NAMALWA (cell line): ENCODE measurements at regions not wholly inside any gene's neighbourhood (a gene's known extent, or its start where the extent isn't known, plus 50 kb on each side); places are given as distances from the start of the nearest gene placed in this dataset.
"Not testable (repeated sequence)": the region's sequence is repeated elsewhere in the genome, so short reads cannot be mapped to it uniquely, and the experiment has no call there.

Experiments used
- DNase-seq: peaks from one replicate; pipeline ENCODE4 v3.0.0-alpha.2; 2015; ENCODE audit warnings: low spot score

DNA sequence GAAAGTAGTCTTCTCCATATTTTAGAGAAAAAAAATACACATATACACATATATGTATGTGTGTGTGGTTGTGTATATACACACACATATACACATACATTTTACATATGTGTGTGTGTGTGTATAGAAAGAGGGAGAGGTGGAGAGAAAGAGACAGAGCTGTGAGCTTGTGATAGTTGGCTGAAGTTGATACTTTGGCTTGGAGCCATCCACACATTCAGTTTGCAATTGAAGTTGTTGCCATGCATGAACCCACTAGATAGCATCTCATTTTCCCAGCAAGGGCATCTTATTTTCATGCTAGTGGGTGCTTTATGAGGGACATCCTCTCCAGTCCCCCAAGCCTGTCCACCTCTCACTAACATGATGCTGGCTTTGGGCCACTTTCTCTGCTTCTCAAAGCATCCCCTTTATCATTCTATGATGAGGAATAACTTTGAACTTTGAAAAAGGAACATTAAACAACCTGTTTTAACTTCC is 228.6 kb downstream of the ZNF621 start:
- no peak for DNase-seq

DNA sequence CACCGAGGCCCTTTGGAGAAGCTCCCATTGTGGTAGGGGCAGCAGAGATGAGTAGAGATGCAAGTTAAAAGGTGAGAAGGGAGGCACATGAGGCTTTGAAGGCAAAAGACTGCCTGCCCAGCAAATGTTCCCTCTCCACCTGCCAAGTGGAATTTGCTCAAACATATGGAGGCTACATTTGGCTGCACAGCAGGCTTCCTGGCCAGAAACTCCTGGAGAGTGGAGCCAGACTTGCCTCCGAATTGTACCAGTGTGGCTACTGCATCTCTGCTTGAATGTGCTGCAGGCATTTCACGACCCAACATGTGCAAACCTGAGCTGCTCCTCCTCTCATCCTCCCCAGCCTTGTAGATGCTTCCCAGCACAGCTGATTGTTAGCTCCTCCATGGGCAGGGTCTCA is 229.2 kb downstream of the ZNF621 start:
- DNase-seq = no peak

DNA sequence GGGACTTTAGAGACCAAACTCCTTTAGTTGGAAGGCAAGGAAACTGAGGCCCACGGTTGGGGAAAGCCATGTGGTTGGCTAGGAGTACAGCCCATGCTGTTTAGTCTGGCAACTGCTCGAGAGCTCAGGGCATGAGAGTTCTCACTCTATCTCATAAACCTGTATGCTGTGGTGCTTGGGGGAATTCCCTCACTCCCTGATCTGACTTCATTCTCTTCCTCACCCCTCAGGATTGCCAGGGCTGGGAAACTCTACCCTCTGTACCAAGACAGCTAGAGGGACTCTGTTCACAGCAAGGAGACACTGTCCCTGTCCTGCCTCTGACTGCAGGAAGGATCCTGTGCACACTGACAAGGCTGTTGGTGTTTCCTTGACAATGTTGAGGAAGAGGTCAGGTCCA is 230.2 kb downstream of the ZNF621 start:
- DNase-seq = no peak

DNA sequence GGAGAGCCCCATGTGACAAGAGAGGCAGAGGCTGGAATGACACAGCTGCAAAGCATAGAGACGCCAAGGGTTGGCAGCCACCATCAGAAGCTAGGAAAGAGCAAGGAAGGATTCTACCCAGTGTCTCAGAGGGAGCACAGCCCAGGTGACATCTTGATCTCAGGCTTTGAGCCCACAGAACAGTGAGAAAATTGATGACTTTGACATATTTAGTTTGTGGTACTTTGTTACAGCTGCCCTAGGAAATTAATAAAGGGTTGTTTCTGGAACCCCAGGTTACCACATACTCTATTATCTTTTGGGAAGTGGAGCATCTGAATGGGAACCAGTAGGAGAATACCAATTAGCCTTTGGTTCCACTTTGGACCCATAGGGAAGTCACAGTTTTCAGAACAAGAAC is 231.7 kb downstream of the ZNF621 start:
- DNase-seq = no peak

DNA sequence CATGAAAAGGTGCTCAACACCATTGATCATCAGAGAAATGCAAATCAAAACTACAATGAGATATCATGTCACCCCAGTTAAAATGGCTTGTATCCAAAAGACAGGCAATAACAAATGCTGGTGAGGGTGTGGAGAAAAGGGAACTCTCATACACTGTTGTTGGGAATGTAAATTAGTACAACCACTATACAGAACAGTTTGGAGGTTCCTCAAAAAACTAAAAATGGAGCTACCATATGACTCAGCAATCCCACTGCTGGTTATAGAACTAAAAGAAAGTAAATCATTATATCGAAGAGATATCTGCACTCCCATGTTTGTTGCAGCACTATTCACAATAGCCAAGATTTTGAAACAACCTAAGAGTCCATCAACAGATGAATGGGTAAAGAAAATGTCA is 238.0 kb downstream of the ZNF621 start:
- not testable (repeated sequence) for DNase-seq

DNA sequence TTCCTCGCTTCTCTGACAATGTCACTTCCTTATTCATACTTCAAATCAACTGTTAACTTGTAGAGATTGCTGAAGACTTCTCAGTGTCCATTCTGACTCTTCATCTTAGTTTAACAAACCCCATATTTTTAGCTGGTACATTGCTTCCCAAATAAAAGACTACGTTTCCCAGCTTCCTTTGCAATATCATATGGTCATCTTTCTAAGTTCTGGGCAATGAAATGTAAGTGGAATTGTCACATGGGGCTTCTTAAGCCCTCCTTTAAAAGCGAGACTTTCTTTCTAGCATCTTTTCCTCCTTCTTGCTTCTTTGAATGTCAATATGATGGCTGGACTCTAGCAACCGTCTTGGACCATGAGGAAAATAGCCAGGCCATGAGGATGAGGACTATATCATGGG is 239.0 kb downstream of the ZNF621 start:
- peak; percentile 54 for DNase-seq

DNA sequence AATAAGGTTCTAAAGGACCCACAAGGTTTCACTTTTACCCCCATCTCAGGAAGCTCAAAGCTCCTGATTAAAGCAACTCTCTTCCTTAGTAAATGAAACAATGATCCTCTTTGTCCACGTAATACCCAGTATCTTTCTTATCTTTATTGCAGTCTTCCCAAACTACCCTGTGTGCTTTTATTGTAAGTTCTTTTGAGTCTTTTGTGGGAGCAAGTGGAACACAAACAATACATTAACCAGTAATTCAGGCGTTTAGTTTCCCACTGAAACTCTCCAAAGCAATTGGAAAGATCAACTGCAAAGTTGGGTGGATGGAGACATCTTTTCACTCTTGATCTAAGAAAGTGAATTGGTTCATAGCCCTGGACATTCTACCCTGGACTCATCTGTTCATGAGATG is 240.0 kb downstream of the ZNF621 start:
- no peak for DNase-seq

DNA sequence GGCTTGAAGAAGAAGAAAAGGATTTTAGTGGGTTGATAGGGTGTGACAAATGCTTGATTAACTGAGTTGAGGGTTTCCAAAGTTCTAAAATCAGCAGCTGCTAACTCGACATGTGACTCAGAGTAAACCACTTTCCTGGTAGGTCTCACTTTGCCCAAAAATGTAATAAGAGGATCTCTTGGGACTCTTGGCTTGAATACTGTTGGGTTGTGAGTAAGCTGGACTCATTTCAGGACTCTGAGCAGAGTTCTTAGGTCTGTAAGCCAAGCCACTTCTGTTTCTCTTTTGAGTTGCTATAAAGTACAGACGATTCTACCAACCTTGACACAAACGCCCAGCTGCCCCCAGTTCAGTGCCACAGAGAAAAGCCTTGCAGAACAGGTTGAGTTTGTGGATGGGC is 241.1 kb downstream of the ZNF621 start:
- no peak for DNase-seq

DNA sequence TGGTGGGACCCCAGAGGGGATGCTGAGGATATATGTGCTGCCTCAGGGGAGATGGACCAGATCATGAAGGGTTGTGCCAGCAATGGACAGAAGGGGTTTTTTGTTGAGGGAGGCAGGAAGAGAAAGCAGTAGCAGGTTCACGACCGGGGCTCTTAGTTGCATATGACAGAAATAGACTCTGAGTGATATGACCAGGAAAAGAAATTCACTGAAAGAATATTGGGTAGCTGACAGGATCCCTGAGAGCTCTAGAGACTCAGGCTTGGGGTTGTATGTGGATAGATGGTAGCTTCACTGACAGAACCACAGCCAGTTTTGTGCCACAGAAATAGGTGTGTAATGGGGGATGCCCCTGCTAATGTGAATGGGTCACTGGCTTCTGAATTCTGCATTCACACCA is 241.6 kb downstream of the ZNF621 start:
- no peak for DNase-seq

DNA sequence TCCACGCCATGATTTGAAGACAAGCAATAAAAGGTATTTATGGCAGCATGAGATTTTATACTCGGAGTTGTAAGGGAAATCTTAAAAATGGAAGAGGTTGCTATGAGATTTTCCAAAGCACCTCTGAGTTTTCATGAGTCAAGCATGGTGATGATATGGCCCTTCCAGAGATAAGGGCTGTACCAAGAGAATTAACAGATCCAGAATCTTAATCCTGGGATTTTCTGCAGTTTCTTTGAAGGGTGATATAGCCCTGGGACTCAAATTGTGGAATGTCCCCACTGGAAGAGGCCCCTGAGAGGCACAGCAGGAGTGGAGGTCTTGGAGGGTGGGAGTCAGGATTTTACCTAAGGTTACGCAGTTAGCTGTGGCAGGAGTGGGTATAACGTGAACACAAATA is 243.3 kb downstream of the ZNF621 start:
- DNase-seq = no peak

DNA sequence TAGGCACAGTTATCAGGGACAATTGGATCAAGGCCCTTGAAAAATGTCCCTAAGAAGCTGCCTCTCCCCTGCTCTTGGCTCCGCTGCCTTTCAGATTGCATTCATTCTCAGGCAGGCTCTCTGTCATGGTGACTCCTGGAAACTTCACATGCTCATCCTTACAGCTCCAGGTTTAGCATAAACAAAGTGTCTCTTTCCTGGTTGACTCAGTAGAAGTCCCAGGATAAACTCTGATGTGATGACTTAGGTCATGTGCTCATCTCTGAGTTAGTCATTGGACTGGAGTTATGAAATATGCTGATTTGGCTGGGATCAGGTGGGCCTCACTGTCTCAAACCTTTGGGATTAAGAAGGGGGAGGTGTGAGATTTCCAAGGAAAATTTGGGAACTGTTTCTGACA is 243.8 kb downstream of the ZNF621 start:
- no peak for DNase-seq

DNA sequence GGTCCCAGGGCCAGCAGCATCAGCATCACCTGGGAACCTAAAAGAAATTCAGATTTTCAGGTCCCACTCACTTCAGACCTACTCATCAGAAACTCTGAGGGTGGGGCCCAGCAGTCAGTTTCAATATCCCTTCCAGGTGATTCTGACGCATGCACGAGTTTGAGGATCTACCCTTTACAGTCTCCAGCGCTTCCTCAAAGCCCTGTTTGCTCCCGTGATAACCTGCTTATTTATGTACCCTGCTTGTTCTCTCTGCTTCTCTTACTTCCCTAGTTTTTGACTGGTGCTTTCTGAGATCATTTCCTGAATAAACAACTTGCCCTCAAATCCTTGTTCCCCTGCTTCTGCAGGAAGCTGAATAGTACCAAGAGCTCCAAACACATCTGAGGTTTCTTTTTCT is 245.3 kb downstream of the ZNF621 start:
- DNase-seq = no peak

DNA sequence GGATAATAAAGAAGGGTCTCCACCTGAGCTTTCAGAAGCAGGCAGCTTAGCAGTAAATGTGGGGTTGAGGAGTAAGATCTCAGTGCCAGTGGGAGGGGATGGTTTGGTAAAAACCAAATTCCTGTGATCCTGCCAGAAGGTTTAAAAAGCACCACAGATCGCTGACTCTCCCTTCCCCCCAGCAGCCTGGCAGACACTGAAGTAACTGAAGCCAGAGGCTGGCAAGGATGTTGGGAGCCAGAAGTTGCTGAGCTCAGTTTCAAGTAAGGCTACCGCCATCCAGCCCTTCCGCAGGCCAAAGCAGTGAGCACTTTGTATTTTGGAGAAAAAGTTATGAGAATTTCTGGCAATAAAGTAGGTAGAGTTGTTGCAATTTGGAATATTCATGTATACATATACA is 246.4 kb downstream of the ZNF621 start:
- DNase-seq = no peak

DNA sequence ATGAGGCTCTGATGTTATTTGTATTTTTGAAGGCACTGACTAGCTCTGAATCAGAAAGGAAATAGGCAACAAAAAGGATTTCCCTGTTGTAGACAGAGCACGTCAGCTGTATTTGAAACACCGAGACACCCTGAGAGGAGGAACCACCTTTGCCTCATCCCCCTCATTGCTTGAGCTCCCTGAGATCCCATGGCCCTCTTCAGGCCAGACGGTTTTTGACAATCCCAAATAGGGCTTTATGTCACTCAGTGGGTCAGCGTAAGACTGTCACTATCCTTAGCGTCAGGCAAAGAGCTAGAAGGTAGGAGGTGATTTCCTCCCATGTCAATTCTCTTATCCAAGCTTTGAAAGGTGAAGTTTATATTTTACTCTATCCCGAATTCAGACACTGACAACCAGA is 254.3 kb downstream of the ZNF621 start:
- DNase-seq = no peak

DNA sequence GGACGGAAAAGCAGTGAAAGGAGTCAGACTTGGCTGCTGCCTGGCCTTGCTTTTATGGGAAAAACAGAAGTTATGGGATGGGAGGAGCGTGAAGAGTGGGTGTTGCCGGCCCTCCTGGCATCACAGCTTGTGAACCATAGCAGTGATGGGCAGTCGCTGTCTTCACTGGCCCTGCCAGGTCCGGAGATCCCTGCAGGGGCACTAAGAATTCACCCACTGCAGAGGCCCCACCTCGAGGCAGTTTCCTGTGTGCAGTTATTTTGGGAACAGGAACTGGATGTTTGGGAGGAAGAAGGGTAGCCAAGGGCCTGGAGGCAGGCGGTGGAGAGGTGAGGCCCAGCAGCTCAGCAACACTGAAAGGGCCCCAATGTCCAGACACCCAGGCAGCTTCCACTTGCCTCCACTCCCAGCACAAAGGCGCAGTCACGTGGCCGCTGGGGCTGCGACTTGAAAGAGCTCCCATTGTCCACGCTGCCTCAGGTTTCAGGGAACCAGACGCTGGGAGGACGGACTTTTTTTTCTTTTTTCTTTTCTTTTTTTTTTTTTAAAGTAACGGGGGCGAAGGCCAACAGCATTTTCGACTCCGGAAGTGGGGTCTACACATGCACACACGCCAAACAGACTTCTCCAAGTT is 255.6 kb downstream of the ZNF621 start:
- no peak for DNase-seq

DNA sequence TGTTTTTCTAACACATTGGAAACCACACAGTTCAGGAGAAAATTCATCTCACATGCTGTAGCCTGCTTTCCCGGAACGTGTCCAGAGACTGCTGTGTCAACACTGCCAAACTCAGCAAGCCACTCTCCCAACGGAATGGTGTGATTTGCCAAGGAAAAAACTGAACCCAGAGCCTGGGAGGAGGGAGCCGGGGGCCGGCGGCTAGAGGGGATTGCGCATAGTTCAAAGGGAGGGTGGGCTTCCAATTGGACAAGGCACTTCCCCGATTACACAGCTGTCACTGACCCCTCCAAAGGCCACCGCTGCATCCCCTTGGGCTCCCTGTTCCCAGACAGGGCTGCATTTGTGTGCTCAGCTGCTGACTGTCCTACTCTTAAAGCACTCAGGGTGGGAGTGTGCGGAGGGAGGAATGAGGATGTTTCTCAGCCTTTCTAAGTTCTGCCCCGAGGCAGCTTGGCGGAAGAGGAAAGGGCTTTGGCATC is 256.2 kb downstream of the ZNF621 start:
- no peak for DNase-seq

DNA sequence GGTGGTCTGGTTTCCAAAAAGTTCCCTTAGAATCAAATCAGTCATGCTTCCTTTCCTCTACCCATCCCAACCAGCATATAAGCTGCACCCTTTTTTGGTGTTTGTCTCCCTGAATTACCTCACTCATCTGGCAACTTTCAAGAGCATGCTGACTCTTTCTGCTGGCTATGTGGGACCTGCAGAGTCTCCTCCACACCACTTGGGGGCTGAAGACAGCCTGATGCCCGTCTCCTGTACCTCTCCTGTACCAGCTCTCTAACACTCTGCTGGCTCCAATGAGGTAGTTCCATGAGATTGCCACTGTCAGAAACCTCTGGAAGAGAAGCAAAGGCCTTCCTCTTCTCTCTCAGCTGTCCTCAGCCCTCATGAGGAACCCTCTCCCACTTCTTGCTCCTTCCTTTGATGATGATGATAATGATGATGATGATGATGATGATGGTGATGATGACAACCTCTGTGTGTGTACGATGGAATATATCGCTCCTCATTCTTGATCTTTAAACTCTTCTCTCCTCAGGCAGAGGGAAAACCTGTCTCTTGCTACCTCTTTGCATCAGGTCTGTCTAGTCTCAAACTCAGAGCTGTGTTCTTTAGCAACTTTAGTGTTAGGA is 257.5 kb downstream of the ZNF621 start:
- DNase-seq = peak; percentile 47

DNA sequence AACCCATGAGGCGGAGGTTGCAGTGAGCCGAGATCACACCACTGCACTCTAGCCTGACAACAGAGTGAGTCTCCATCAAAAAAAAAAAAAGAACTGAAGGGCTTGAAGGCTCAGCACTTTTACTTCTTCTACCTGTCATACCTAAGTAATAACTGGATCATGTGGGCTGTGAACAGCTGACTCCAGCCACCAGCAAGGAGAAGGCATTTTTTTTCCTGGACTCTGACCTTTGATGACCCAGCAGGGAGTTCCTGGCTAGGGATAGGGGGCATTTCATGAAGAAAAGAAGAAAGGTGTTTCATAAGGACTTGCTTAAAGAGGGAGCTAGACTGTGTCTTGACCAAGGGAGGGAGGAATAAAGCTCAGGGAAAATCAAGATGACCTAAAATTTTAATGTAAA is 266.0 kb downstream of the ZNF621 start:
- no peak for DNase-seq

DNA sequence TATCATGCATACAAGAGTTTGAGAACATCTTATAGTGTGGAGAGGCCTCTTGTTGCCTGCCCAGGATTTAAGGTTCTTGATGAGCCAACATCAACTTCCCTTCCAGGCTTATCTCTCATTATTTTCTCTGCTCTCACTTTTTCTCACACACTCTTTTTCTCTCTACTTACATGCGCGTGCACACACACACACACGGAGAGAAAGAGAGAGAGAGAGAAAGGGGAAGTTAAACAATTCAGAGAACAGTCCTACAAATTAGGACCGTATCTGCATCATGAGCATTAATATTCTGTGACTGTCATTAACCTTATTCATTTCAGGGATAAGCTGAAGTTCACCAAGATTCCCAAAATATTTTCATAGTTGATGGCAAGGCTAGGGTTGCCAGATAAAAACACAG is 269.0 kb downstream of the ZNF621 start:
- DNase-seq = peak; percentile 15

DNA sequence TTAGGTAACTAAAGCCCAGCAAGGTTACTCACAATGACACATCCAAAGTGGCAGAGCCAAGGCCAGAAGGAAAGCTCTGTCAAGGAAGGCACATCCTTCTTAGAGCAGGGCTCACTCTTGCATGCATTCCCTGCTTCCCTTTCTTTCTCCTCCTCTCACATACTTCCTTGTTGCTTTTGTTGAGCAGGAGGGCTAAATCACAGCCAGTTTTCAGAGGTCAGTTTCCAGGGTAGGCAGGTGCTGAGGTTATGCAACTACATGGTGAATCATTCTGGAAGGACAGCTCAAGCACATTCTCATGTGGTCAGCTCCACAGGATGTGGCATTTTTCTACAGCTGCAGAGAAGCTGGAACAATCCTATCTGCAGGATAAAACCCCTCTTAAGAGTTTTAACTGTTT is 275.6 kb downstream of the ZNF621 start:
- DNase-seq = no peak

DNA sequence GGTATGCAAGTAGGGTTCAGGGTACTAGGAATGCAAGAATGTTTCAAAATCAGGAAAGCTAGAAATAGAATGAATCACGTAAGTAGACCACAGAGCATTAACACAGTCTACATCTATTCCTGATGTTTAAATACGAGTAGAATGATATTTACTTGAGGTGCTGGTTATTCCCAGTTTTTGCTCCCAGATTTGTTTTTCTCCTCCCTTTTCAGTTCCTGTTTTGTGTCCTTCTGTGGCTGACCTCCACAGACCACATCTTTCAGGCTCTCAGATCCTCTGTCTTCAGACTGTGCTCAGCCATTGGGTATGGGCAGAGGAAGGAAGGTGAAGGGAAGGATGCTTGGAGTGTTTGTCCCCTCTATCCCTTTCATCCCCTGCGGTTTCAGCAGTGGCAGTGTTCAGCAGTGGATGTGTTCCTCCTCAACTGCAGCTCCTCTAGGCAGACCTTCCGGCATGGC is 276.6 kb downstream of the ZNF621 start:
- no peak for DNase-seq

DNA sequence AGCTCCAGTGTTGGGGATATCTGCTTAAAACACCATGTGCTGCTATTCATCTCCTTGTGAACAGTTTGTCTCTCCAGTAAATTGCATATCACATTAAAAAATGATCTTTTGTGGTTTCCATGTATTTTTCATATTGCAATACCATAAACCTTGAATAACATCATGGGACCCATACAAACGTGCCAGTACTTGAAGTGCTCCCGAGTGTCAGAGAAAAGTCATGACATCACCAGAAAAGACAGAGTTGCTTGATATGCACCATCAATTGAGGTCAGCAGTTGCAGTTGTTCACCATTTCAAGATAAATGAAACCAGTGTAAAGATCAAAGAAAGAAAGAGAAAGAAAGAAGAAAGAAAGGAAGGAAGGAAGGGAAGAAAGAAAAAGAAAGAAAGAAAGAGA is 278.6 kb downstream of the ZNF621 start:
- DNase-seq = no peak

DNA sequence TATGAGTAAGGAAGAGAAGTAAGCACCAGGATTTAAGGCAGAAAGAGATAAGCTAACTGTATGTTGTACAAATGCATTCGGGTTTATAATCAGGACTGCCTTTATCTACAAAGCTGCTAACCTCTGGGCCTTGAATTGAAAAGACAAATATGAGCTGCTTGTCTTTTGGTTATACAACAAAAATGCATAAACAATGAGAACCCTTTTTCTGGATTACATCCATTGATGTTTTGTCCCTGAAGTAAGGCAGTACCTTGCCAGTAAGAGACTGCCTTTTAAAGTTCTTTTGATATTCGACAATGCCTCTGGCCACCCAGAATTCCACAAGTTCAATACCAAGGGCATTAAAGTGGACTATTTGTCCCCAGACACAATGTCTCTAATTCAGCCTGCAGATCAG is 280.7 kb downstream of the ZNF621 start:
- no peak for DNase-seq

DNA sequence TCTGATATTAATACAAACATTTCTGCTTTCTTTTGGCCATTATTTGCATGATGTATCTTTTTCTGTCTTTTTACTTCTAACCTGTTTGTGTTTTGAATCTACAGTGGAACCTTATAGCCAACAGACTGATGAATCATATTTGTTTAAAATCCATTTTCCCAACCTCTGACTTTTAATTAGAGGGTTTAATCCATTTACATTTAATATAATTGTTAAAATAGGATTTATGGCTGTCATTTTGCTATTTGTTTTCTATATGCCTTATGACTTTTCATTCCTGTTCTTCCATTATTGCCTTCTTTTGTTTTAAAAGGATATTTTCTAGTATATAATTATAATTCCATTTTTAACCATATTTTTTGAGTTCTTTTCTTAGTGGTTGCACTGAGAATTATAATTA is 286.1 kb downstream of the ZNF621 start:
- no peak for DNase-seq
